ENCODE measurements at regions not wholly inside any gene's neighbourhood (a gene's known extent, or its start where the extent isn't known, plus 50 kb on each side); places are given as distances from the start of the nearest gene placed in this dataset.

DNA sequence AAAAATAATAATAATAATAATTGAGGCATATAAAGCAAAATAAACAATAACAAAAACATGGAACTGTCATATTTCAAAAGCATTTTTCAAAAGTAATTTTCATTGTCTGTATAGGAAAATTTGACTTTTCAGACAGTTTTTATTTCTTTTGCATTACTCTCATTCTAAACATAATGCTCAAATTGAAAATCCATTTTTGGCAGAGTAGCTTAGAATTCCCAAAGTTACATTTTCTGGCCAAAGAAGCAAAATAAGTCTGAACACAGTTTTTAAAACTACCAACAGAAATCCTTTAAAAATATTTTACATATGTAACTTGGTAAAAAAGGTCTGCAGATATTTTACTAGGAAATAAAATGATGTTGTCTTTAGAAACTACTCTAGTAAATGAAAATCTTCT is 535.4 kb downstream of the ANKRD7 start:
- TF ChIP-seq, protein P1, sequence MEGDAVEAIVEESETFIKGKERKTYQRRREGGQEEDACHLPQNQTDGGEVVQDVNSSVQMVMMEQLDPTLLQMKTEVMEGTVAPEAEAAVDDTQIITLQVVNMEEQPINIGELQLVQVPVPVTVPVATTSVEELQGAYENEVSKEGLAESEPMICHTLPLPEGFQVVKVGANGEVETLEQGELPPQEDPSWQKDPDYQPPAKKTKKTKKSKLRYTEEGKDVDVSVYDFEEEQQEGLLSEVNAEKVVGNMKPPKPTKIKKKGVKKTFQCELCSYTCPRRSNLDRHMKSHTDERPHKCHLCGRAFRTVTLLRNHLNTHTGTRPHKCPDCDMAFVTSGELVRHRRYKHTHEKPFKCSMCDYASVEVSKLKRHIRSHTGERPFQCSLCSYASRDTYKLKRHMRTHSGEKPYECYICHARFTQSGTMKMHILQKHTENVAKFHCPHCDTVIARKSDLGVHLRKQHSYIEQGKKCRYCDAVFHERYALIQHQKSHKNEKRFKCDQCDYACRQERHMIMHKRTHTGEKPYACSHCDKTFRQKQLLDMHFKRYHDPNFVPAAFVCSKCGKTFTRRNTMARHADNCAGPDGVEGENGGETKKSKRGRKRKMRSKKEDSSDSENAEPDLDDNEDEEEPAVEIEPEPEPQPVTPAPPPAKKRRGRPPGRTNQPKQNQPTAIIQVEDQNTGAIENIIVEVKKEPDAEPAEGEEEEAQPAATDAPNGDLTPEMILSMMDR (IDR thresholded peaks at IDR 0.05; ENCODE audit: insufficient read depth, low read length, poor library complexity, severe bottlenecking): no peak
- no peaks in the 10 kb centered on the region for H3K27me3 ChIP-seq (replicated peaks; ENCODE audit: control insufficient read depth, insufficient read depth, low read length)
- DNase-seq (ENCODE audit: extremely low read depth, insufficient read length): no peak

DNA sequence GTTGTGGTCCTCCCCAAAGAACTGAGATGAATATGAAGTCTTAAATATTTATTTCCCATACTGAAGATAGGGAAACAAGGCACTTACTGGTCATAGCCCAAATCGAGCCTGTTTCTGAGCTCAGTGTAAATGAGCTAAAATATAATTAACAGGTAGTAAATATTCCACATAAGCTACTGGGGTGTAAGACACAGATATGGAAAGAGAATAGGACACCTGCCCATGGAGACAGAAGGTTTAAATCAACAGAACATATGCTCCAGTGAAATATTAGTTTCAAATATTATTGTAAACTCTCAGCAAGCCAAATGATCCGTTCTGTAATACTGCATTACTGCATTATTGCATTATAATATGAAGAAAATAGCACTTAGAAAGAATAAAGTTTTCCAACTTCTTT is 537.9 kb downstream of the ANKRD7 start:
- H3K4me3 ChIP-seq (replicated peaks; ENCODE audit: low read depth, low read length): no peak overlapping the region
- no peaks in the 10 kb centered on the region for H3K36me3 ChIP-seq (ENCODE audit: control insufficient read depth, insufficient read depth, low read length)
- H3K27me3 ChIP-seq (replicated peaks; ENCODE audit: control insufficient read depth, insufficient read depth, low read length): no peaks in the 10 kb centered on the region
- TF ChIP-seq, protein P1 (IDR thresholded peaks at IDR 0.05; ENCODE audit: insufficient read depth, low read length, poor library complexity, severe bottlenecking): no peak
- no peak for DNase-seq (ENCODE audit: extremely low read depth, insufficient read length)

More for the DNA sequence above, 535.4 kb downstream of the ANKRD7 start:
- Histone ChIP-seq H3K36me3 (ENCODE audit: control insufficient read depth, insufficient read depth, low read length) (no peaks in the 10 kb centered on the region), H3K4me3 (replicated peaks; ENCODE audit: low read depth, low read length) (no peak overlapping the region)

DNA sequence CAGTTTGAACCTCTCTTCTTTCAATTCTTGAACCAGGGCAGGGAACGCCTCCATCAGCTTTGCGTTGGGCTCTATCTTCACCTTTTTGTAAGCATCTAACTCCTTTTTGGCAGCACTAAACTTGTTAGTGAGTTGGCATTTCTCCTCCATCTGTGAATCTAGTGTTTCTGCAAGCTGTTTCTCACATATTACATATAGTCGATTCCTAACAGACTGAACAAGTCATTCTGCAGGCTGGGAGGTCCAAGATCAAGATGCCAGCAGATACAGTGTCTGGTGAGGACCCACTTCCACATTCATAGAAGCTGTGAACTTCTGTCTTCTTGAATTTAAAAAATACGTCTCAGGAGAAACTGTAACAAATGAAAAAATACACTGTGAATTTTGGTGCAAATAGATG is 539.7 kb downstream of the ANKRD7 start:
- no peak for DNase-seq (ENCODE audit: extremely low read depth, insufficient read length)
- TF ChIP-seq, protein P1 (IDR thresholded peaks at IDR 0.05; ENCODE audit: insufficient read depth, low read length, poor library complexity, severe bottlenecking): no peak
- Histone ChIP-seq H3K36me3 (ENCODE audit: control insufficient read depth, insufficient read depth, low read length) (no peaks in the 10 kb centered on the region), H3K27me3 (replicated peaks; ENCODE audit: control insufficient read depth, insufficient read depth, low read length) (no peaks in the 10 kb centered on the region), H3K4me3 (replicated peaks; ENCODE audit: low read depth, low read length) (no peak overlapping the region)

DNA sequence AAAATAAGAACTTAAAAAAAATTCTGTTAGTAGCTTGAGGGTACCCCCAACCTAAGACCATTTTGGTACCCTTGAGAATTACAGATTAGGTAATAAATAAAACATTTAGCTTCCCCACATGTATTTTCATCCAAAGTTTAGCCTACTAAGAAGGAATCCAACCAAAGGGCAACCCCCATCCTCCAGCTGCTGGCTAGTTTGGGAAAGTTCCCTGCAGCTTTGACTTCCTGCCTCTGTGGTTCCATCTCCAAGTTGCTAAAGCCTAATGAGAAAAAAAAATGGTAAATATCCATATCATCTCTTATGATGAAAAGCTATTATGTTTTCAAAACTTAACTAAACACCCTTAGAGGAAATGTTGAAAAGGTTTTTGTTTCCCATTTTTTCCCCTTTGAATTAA is 547.2 kb downstream of the ANKRD7 start:
- TF ChIP-seq, protein P1 (IDR thresholded peaks at IDR 0.05; ENCODE audit: insufficient read depth, low read length, poor library complexity, severe bottlenecking): no peak
- Histone ChIP-seq H3K4me3 (replicated peaks; ENCODE audit: low read depth, low read length) (no peak overlapping the region), H3K36me3 (ENCODE audit: control insufficient read depth, insufficient read depth, low read length) (no peaks in the 10 kb centered on the region), H3K27me3 (replicated peaks; ENCODE audit: control insufficient read depth, insufficient read depth, low read length) (no peaks in the 10 kb centered on the region)
- no peak for DNase-seq (ENCODE audit: extremely low read depth, insufficient read length)

DNA sequence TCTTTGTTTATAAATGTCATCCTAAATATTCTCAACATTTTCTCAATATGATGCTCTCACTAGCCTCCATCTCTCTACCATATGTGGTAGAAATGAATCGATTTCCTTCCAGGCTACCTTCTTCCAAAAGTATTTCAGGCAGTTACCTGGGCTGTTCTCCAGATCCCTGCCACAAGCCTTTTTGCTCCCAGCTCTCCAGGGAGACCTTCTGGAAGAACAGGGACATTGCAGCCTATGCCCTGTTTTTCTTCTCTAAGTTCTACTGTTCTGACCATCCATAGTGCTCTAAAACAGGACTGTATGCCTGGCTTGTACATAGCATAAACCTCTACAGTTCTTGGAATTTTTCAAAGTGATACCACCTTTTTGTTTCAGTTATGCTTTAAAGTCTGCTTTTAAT is 552.8 kb downstream of the ANKRD7 start:
- no peak overlapping the region for H3K4me3 ChIP-seq (replicated peaks; ENCODE audit: low read depth, low read length)
- no peaks in the 10 kb centered on the region for H3K36me3 ChIP-seq (ENCODE audit: control insufficient read depth, insufficient read depth, low read length)
- no peaks in the 10 kb centered on the region for H3K27me3 ChIP-seq (replicated peaks; ENCODE audit: control insufficient read depth, insufficient read depth, low read length)
- TF ChIP-seq, protein P1 (IDR thresholded peaks at IDR 0.05; ENCODE audit: insufficient read depth, low read length, poor library complexity, severe bottlenecking): no peak
- DNase-seq (ENCODE audit: extremely low read depth, insufficient read length): no peak

DNA sequence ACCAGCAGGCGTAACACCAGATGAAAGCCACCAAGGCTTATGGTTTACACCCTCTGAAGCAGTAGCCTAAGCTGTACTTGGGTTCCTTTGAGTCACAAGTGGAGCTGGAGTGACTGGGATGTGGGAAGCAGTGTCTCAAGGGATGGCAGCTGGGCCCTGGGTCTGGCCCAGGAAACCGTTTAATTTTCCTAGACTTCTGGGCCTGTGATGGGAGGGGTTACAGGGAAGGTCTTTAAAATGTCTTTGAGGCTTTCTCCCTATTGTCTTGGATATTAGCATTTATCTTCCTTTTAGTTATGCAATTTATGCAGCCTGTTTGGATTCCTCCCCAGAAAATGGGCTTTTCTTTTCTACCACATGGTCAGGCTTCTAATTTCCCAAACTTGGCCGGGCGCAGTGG is 568.2 kb downstream of the ANKRD7 start:
- H3K4me3 ChIP-seq (replicated peaks; ENCODE audit: low read depth, low read length): no peak overlapping the region
- TF ChIP-seq, protein P1 (IDR thresholded peaks at IDR 0.05; ENCODE audit: insufficient read depth, low read length, poor library complexity, severe bottlenecking): no peak
- H3K27me3 ChIP-seq (replicated peaks; ENCODE audit: control insufficient read depth, insufficient read depth, low read length): no peaks in the 10 kb centered on the region
- H3K36me3 ChIP-seq (ENCODE audit: control insufficient read depth, insufficient read depth, low read length): no peaks in the 10 kb centered on the region
- DNase-seq (ENCODE audit: extremely low read depth, insufficient read length): no peak
